PC-3 (cell line): ENCODE measurements at regions not wholly inside any gene's neighbourhood (a gene's known extent, or its start where the extent isn't known, plus 50 kb on each side); places are given as distances from the start of the nearest gene placed in this dataset.

ENCODE experiments used
- CTCF ChIP-seq: fragments of 300-600 bp; sonication (generic); conservative IDR thresholded peaks from 2 replicates; pipeline ENCODE4 v1.5.1; 2017; ENCODE audit warnings: antibody characterized with exemption, low read depth, mild to moderate bottlenecking, low read length
- EZH2phosphoT487 ChIP-seq: fragments of 300-600 bp; sonication (generic); IDR thresholded peaks from 2 replicates; pipeline ENCODE4 v1.6.1; 2018; ENCODE audit warnings: mild to moderate bottlenecking, antibody characterized with exemption, low read length, borderline replicate concordance

DNA sequence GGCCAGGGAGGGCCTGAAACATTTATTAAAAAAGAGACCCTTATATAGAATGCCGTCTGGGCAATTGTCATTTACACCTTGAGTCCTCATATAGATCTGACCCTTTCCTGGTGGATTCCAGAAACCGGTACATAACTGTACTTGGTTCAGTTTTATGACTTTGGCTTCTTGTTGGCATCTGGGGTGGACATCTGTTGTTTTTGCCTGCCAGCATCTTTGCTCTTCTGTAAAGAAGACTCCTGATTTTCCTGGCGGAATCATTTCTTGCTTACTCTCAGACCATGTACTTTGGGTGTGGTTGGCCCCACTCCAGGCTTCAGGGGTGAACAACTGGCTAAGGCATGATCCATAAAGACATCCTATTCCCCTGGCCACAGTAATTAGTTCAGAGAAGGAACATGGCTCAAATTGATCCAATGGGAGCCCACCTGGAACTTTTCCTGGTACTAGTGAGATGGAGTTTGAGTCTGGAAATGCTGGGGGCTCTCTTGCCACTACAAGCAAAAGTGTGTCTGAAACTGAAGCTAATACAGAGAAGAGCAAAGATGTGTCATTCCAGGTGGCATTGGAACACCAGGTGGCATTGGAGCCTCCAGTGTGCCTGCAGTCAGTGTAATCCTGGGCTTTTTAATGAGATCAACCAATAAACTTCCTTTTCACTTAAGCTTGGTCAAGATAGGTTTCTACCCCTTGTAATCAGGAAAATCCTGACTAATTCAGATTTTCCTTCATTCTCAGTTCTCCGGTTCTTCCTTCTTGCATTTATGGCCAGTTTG lies 332.5 kb upstream of the CAMK1G start:
- no peak; the same call in 1 of the 2 replicates for TF ChIP-seq CTCF
- no peak for TF ChIP-seq EZH2phosphoT487
